ENCODE measurements at regions not wholly inside any gene's neighbourhood (a gene's known extent, or its start where the extent isn't known, plus 50 kb on each side); places are given as distances from the start of the nearest gene placed in this dataset.
A peak's percentile ranks its signal among the peaks of the same experiment; 100 is the strongest.

DNA sequence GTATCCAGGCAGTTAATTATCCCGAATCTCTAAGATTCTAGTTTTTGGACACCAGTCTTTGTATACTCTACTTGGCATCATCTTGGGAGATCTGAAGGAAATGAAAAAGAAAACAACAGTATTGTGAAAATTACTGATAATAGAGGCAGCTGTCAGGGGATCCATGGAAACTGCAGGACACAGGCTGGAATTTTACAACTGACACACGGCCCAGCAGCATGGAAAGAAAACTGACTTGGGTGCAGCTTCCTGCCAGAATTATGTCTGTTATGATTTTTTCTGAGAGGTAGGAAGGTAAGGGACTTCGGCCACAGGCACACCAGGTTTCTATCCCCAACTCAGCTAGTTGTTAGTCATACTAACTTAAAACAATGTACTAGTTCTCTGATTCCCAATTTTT, 57.7 kb upstream of the ERBB4 start:
- Histone ChIP-seq H3K27me3 (ENCODE audit: insufficient read depth, low read length) (no peaks in the 10 kb centered on the region), H3K4me1 (ENCODE audit: insufficient read depth, low read length, severe bottlenecking) (no peaks in the 10 kb centered on the region), H4K20me1 (ENCODE audit: insufficient read depth, low read length) (no peaks in the 10 kb centered on the region), H3K27ac (ENCODE audit: low read depth, low read length, poor library complexity, severe bottlenecking) (no peak overlapping the region), H3K36me3 (ENCODE audit: insufficient read depth, low read length) (no peaks in the 10 kb centered on the region), H3K9ac (ENCODE audit: low read length) (no peak overlapping the region), H3K9me2 (ENCODE audit: low read depth, low read length) (no peaks in the 10 kb centered on the region), H3F3A (ENCODE audit: insufficient read depth, low read length) (no peaks in the 10 kb centered on the region), H2AFZ (ENCODE audit: low read length) (no peak overlapping the region), H3K4me2 (ENCODE audit: low read length) (no peak overlapping the region), H3K4me3 (ENCODE audit: low read depth, low read length, poor library complexity, severe bottlenecking) (no peak overlapping the region), H3K9me3 (ENCODE audit: low read length) (no peaks in the 10 kb centered on the region), H3K79me2 (ENCODE audit: insufficient read depth, low read length) (no peaks in the 10 kb centered on the region)
- TF ChIP-seq CTCF (IDR thresholded peaks at IDR 0.05; ENCODE audit: low read length) = no peak
- TF ChIP-seq EZH2 (IDR thresholded peaks at IDR 0.05; ENCODE audit: borderline replicate concordance, low read length) = no peak

GRCh38 chr2:212595036-212595654, 56.5 kb upstream of the ERBB4 start:
- no peaks in the 10 kb centered on the region for H3F3A ChIP-seq (ENCODE audit: insufficient read depth, low read length)
- no peaks in the 10 kb centered on the region for H3K79me2 ChIP-seq (ENCODE audit: insufficient read depth, low read length)

DNA sequence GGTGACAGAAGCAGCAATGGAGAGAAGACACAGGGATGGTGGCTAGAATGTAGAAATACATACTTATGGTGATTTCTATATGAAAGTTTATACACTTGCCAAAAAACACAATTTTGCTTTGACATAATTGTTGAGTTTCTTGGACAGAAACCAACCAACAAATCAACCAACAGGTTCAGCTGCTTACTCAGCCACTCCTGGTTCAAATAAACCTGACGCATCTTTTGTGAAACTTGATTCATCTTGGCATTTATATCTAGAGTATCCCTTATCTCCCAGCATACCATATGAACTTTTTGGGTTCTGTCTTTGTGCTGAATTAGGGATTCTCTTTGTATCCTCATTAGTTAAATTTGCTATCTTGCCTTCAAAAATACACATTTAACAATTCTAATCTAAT, 54.1 kb upstream of the ERBB4 start:
- Histone ChIP-seq H3K4me1 (ENCODE audit: insufficient read depth, low read length, severe bottlenecking) (no peaks in the 10 kb centered on the region), H2AFZ (ENCODE audit: low read length) (no peak overlapping the region), H3K79me2 (ENCODE audit: insufficient read depth, low read length) (no peaks in the 10 kb centered on the region), H4K20me1 (ENCODE audit: insufficient read depth, low read length) (no peaks in the 10 kb centered on the region), H3K9ac (ENCODE audit: low read length) (no peak overlapping the region), H3K9me3 (ENCODE audit: low read length) (no peaks in the 10 kb centered on the region), H3K36me3 (ENCODE audit: insufficient read depth, low read length) (no peaks in the 10 kb centered on the region), H3K4me3 (ENCODE audit: low read depth, low read length, poor library complexity, severe bottlenecking) (no peak overlapping the region), H3F3A (ENCODE audit: insufficient read depth, low read length) (no peaks in the 10 kb centered on the region), H3K27me3 (ENCODE audit: insufficient read depth, low read length) (no peaks in the 10 kb centered on the region), H3K27ac (ENCODE audit: low read depth, low read length, poor library complexity, severe bottlenecking) (no peak overlapping the region), H3K9me2 (ENCODE audit: low read depth, low read length) (no peaks in the 10 kb centered on the region), H3K4me2 (ENCODE audit: low read length) (no peak overlapping the region)
- TF ChIP-seq EZH2 (IDR thresholded peaks at IDR 0.05; ENCODE audit: borderline replicate concordance, low read length) (no peak), CTCF (IDR thresholded peaks at IDR 0.05; ENCODE audit: low read length) (no peak)

More at GRCh38 chr2:212595036-212595654, 56.5 kb upstream of the ERBB4 start:
- Histone ChIP-seq H3K4me2 (ENCODE audit: low read length) (no peak overlapping the region), H3K9me2 (ENCODE audit: low read depth, low read length) (no peaks in the 10 kb centered on the region), H3K27me3 (ENCODE audit: insufficient read depth, low read length) (no peaks in the 10 kb centered on the region), H3K4me1 (ENCODE audit: insufficient read depth, low read length, severe bottlenecking) (no peaks in the 10 kb centered on the region), H3K36me3 (ENCODE audit: insufficient read depth, low read length) (no peaks in the 10 kb centered on the region), H4K20me1 (ENCODE audit: insufficient read depth, low read length) (no peaks in the 10 kb centered on the region), H2AFZ (ENCODE audit: low read length) (no peak overlapping the region), H3K9me3 (ENCODE audit: low read length) (no peaks in the 10 kb centered on the region), H3K27ac (ENCODE audit: low read depth, low read length, poor library complexity, severe bottlenecking) (no peak overlapping the region), H3K9ac (ENCODE audit: low read length) (no peak overlapping the region), H3K4me3 (ENCODE audit: low read depth, low read length, poor library complexity, severe bottlenecking) (no peak overlapping the region)
- TF ChIP-seq EZH2 (IDR thresholded peaks at IDR 0.05; ENCODE audit: borderline replicate concordance, low read length) (no peak), CTCF (IDR thresholded peaks at IDR 0.05; ENCODE audit: low read length) (peak; percentile 53)
